ENCODE measurements at regions not wholly inside any gene's neighbourhood (a gene's known extent, or its start where the extent isn't known, plus 50 kb on each side); places are given as distances from the start of the nearest gene placed in this dataset.
"Not testable (repeated sequence)": the region's sequence is repeated elsewhere in the genome, so short reads cannot be mapped to it uniquely, and the experiment has no call there.

- DNase-seq (ENCODE audit: low spot score): peak; percentile 6
Observed at GRCh38 chr1:101122452-101123166, 97.0 kb upstream of the DPH5 start.

GRCh38 chr1:101121975-101122374 lies 96.4 kb upstream of the DPH5 start:
- no peak for DNase-seq (ENCODE audit: low spot score)

DNA sequence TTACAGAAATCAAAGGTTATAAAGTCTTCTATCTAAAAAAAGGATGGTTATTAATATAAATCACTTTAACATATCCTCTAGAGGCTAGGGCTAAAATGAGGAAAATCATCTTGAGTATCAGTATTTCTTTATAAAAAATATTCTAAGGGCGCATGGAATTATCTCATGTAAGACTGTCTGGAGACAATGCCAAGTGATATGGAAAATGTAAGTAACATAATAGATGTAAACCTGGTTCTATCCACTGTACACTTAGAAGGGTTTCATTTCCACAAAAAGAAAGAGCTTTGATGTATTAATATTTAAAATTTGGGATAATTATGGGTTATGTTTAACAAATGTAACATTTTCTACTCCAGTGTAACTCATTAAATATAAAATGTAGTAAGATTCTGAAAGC lies 95.9 kb upstream of the DPH5 start:
- no peak for DNase-seq (ENCODE audit: low spot score)

DNA sequence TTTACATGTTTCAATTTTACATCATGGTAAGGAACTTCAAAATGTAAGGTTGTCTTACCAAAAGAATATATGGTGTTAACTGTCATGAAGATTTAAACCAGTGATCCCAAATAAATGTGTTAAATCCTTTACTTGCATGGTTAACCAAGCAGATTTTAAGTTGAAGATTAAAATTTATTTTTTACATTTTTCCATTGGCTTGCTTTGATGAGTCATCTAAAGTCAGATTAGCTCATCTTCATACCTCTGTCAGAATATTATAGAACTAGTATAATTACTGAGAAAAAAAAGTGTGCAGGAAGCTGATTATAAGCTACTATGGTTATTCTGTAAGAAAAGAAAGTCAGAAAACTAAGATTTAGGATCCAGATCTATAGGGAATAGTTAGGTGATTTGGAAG lies 95.3 kb upstream of the DPH5 start:
- DNase-seq (ENCODE audit: low spot score): no peak

- no peak for DNase-seq (ENCODE audit: low spot score)
Observed at GRCh38 chr1:101119289-101119688, 93.7 kb upstream of the DPH5 start.

DNA sequence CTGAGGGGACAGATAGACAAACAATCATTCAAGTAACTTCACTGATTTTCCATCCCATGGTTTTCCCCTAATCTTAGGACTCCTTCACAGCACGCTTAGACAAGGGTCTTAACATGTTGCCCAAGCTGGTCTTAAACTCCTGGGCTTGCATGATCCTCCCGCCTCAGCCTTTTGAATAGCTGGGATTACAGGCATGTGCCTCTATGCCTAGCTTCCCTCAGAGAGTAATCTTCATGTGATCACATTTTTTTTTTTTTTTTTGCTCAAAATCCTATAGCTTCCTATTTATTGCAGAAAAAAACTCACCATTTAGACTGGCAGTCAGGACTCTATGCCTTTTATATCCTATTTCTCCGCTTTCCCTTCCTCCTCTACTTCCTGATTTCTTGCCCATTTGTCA lies 90.4 kb upstream of the DPH5 start:
- no peak for DNase-seq (ENCODE audit: low spot score)

- DNase-seq (ENCODE audit: low spot score): no peak
Observed at GRCh38 chr1:101115112-101115511, 89.5 kb upstream of the DPH5 start.

DNA sequence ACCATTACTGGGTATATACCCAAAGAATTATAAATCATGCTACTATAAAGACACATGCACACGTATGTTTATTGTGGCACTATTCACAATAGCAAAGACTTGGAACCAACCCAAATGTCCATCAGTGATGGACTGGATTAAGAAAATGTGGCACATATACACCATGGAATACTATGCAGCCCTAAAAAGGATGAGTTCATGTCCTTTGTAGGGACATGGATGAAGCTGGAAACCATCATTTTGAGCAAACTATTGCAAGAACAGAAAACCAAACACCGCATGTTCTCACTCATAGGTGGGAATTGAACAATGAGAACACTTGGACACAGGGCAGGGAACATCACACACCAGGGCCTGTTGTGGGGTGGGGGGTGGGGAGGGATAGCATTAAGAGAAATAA lies 88.5 kb upstream of the DPH5 start:
- DNase-seq (ENCODE audit: low spot score): not testable (repeated sequence)

- DNase-seq (ENCODE audit: low spot score): peak; percentile 35
Observed at GRCh38 chr1:101112051-101112780, 86.6 kb upstream of the DPH5 start.

DNA sequence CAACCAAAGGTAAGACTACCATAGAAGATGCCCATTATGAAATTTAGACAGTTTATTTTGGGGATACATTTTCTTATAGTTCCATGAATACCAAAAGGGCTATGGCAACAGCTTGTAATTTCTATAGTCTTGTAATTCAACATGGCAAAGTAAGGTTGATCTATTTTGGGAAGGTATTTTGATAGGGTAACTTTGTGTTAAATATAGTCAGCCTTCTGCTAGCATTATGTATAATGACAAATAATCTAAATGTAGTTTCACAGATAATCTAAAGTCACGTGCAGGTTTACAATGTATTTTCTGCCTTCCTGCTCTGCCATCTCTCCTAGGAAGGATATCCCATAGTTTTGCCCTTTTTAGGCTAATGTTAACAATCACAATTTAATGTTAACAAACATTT lies 85.9 kb upstream of the DPH5 start:
- DNase-seq (ENCODE audit: low spot score): no peak

GRCh38 chr1:101109791-101110190 lies 84.2 kb upstream of the DPH5 start:
- DNase-seq (ENCODE audit: low spot score): no peak

DNA sequence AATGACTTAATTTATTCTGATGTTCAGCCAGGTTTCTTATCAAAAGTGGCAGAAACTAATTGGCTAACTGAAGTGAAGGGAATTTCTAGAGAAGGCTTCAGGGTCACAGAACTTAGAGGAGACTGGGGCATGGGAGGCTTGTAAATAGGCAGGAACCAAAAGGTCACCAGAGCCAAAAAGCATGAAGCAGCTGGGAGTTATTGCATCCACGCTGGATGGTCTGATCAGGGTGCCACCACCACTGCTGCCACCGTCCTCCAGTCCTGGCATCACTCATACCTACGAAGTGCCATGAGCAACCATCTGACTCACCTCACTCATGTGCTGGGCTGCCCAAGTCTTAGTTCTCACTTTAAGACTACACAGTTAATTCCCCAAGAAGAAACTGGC lies 82.5 kb upstream of the DPH5 start:
- no peak for DNase-seq (ENCODE audit: low spot score)

GRCh38 chr1:101107496-101108110 lies 82.0 kb upstream of the DPH5 start:
- no peak for DNase-seq (ENCODE audit: low spot score)

DNA sequence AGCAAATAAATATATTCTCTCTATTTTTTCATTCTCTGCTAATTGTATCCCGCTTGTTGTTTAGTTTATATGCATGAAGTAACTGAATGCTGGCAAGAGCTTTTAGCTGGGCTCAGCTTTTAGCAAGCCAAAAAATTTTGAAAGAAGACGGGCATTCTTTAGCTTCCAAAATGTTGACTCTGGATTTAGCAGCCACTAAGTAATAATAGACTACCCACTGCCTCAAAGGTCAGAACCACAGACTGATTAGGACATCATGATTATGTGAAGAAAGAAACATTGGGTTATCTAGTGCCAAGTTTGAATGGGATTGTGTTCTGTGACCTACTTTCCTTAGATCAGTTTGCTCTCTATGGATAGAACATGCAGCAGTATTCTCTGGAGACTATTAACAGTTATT lies 80.3 kb upstream of the DPH5 start:
- no peak for DNase-seq (ENCODE audit: low spot score)

- no peak for DNase-seq (ENCODE audit: low spot score)
Observed at GRCh38 chr1:101102426-101103156, 77.0 kb upstream of the DPH5 start.

DNA sequence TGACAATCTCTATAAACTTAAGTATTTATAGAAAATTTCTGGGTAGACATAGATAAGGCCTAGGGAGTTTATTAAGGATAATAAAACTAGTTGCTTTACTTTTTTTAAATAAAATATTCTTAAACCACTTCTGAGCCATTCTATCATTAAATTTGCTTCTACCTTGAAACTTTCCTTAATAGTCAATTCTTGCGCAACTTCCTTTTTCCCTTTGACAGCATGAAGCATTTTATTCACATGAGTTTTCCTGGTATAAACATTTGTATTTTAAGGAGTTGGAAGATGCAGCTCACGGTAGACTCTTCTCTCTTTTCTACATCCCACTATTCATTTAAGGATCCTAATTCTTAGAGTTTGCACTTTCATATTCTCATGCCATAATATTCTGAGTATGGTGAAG lies 75.8 kb upstream of the DPH5 start:
- no peak for DNase-seq (ENCODE audit: low spot score)

DNA sequence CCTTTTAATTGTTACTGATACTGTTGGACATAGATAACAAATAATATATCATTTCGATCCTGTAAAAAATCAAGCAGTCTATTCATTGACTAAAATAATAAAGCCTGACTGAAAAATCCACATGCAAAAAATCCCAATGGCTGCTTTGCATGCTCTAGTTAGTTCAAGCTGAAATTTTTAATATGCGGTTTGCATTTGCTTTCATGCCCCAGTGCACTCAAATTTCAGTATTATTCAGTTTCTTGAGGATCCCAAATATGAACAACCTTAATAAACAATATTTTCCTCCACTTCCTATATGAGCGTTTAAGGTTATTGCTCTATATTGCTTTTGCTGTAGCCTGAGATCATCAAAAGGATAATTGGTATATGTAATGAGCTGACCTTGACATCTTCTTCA lies 75.1 kb upstream of the DPH5 start:
- DNase-seq (ENCODE audit: low spot score): no peak

GRCh38 chr1:101098907-101099306 lies 73.3 kb upstream of the DPH5 start:
- DNase-seq (ENCODE audit: low spot score): no peak

- no peak for DNase-seq (ENCODE audit: low spot score)
Observed at GRCh38 chr1:101098327-101098726, 72.7 kb upstream of the DPH5 start.

DNA sequence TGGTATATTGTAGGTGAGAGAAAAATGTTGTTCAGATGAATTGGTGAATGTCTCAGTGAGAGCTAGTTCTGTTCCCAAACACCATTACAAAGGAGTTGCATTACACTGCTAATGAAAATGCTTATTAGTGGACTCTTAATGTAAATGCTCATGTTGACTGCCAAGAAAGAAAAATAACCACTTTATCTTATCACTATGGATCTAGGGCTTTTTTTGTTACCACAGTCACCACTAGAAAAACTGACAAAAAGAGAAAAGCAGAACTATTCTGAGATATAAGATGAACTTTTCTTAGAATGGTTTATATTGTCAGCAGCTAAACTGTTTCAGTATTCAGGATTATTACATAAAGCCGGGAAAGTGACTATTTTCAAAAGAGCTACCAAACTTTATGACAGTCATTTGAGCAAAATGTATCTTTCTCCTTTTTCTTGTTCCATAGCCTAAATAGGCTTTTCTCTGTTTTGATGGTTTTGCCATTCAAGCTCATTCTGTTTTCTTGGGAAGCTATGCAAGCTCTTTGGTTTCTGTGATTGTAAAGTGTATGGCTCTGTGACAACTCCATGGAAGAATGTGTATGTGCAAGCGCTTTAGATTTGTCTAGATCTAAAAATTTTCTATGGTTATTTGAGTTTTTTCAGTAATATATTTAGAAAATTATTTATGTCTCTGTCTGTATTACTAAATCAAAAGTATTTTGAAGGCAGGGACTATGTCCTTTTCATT lies 64.2 kb upstream of the DPH5 start:
- DNase-seq (ENCODE audit: low spot score): no peak

GRCh38 chr1:101088431-101088830 lies 62.8 kb upstream of the DPH5 start:
- DNase-seq (ENCODE audit: low spot score): no peak

DNA sequence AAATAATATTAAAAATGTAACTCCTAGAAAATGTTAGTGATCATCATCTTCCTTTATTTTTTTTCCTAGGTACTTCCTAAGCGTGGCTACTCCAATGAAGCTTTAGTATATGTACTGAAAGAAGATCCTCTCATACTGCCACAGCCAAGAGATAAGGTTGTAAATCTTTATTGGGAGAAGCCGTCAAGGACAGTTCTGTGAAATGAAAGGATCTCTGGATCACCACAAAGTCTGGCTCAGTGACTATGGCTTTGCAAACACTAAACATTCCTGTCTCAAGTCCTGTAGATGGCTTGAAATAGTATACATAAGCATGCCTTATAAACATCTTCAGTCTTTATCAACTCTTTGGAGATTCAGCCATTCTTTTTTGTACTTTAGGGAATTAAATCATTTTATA lies 61.2 kb upstream of the DPH5 start:
- DNase-seq (ENCODE audit: low spot score): no peak
